Heart right ventricle (tissue), 16 donors: ENCODE measurements at regions not wholly inside any gene's neighbourhood (a gene's known extent, or its start where the extent isn't known, plus 50 kb on each side); places are given as distances from the start of the nearest gene placed in this dataset.

Experiments
- ATAC-seq, 8 donors: fragments of 200-7000 bp; cut with Tn5 transposase; one replicate each; pipeline ENCODE4 v1.9.1; 2020; ENCODE audit warnings: mild to moderate bottlenecking in 8 of 8, moderate library complexity in 8 of 8, moderate number of reproducible peaks in 1 of 8
- DNase-seq, 2 donors: peaks; one replicate each; pipeline ENCODE4 v3.0.0-alpha.2; 2020
- H3K27ac ChIP-seq, 10 donors: fragments of 200-600 bp; sonication (generic) in 2 of 10; one replicate each; pipeline versions ENCODE4 v1.5.0 to v1.8.0; 2020 to 2022; ENCODE audit warnings: mild to moderate bottlenecking in 3 of 10
- H3K27me3 ChIP-seq, 7 donors: fragments of 200-600 bp; one replicate each; pipeline ENCODE4 v1.8.0; 2021 to 2022; ENCODE audit warnings: mild to moderate bottlenecking in 2 of 7
- H3K36me3 ChIP-seq, 9 donors: fragments of 200-600 bp; sonication (generic) in 1 of 9; one replicate each; pipeline versions ENCODE4 v1.5.0 to v1.8.0; 2020 to 2022; ENCODE audit warnings: mild to moderate bottlenecking in 2 of 9
- H3K4me1 ChIP-seq, 9 donors: fragments of 200-600 bp; sonication (generic) in 1 of 9; one replicate each; pipeline versions ENCODE4 v1.5.0 to v1.8.0; 2020 to 2022; ENCODE audit warnings: mild to moderate bottlenecking in 4 of 9
- H3K4me3 ChIP-seq, 10 donors: fragments of 200-600 bp; sonication (generic) in 2 of 10; one replicate each; pipeline versions ENCODE4 v1.5.0 to v1.8.0; 2020 to 2022; ENCODE audit warnings: mild to moderate bottlenecking in 7 of 10, moderate library complexity in 2 of 10
- H3K9me3 ChIP-seq, 11 donors: fragments of 200-600 bp in 10 of 11; sonication (generic) in 2 of 11; one replicate each; pipeline versions ENCODE4 v1.5.0 to v1.8.0; 2013 to 2022; ENCODE audit warnings: mild to moderate bottlenecking in 2 of 11, control low read depth in 1 of 11, moderate library complexity in 1 of 11
- CTCF ChIP-seq, 9 donors: fragments of 200-600 bp; sonication (generic) in 2 of 9; IDR thresholded peaks; one replicate each; pipeline versions ENCODE4 v1.5.0 to v1.8.0; 2021 to 2022; ENCODE audit warnings: antibody characterized with exemption in 9 of 9, mild to moderate bottlenecking in 5 of 9, moderate library complexity in 1 of 9
- WGBS, 2 donors: extraction: QIAGEN DNeasy Blood & Tissue Kit; methylation state at CpG; one replicate each; pipeline ENCODE4 v1.1.7; 2013; ENCODE audit warnings: inconsistent platforms in 1 of 2; 5-methylcytosine and 5-hydroxymethylcytosine counted together
- intact Hi-C, 10 donors: fragments of 100-400 bp; cut with DNase I; formaldehyde crosslinking; loops; one replicate each; pipeline versions ENCODE4 v1.11.1 to v1.14.2; 2022
- donor health status: Arrhythmogenic right ventricular cardiomyopathy.
- donor health status: ischemic (EF 13 %, LVEDD 7.1; RV severe dilation, severe dysfunction).
- donor health status: healthy with polysubstance abuse.
- donor health status: DM: no; HTN: yes; CAD: no.
- donor health status: DM: no; HTN: no; CAD: no.
- donor health status: ischemic (EF 25% LVEDD 6.9; RV normal size, moderate dysfunction).
- donor health status: ischemic (EF 25% LVEDD 5.7; RV mildly dilated, moderate dysfunction).
- donor health status: healthy.
- donor health status: DM: yes; HTN: yes; CAD: no.
- donor health status: Ischemic cardiomyopathy.
- donor health status: ischemic (EF 35%, LVEDD 5.7; RV mildly dilated, moderate dysfunction).
- donor health status: nonischemic (EF 11% LVEDD 7.7; RV severe dilation, severe dysfunction).
- donor health status: DM: yes; HTN: yes; CAD: no.
- donor health status: PGD.
- donor health status: ischemic (EF 29% LVEDD 5.4; RV normal size, mild dysfunction).
- donor health status: nonischemic (EF 23%, LVEDD 6.1; RV moderate dilation, normal function).

GRCh38 chr9:13524245-13524644 lies 244.8 kb upstream of the MPDZ start:
- ATAC-seq = no peak
- no peak overlapping the region for H3K4me3 ChIP-seq
- H3K27me3 ChIP-seq = no peaks in the 10 kb centered on the region
- no peak overlapping the region for H3K27ac ChIP-seq
- no peaks in the 10 kb centered on the region for H3K36me3 ChIP-seq
- H3K9me3 ChIP-seq = peaks cover 0 to 6% (median 0%) of the 10 kb centered on the region in 11 donors
- no peak for TF ChIP-seq CTCF (IDR thresholded peaks at IDR 0.05)
- no peak for DNase-seq
- intact Hi-C loops = loop anchor here in 1 of 10 donors (10.0 kb wide), 1 partner anchor 51 kb away; no protein-coding TSS in a partner anchor
- peaks cover 0 to 25% (median 0%) of the 10 kb centered on the region in 9 donors for H3K4me1 ChIP-seq
- 89 to 93% methylated on average over 9 of the region's 9 CpGs for WGBS, 2 donors

- Histone ChIP-seq H3K27ac (peak overlapping the region in 3 of 10 donors; percentile 13 to 67 (median 32)), H3K4me3 (no peak overlapping the region), H3K27me3 (no peaks in the 10 kb centered on the region), H3K4me1 (peaks cover 0 to 21% (median 0%) of the 10 kb centered on the region in 9 donors), H3K9me3 (peaks cover 0 to 3% (median 0%) of the 10 kb centered on the region in 11 donors), H3K36me3 (no peaks in the 10 kb centered on the region)
- intact Hi-C loops = loop anchor here in 1 of 10 donors (10.0 kb wide), 1 partner anchor 55 kb away; no protein-coding TSS in a partner anchor
- peak in 1 of 8 donors; percentile 53 for ATAC-seq
- no peak for DNase-seq
- TF ChIP-seq CTCF (IDR thresholded peaks at IDR 0.05) = no peak
- 68 to 86% methylated on average over 2 of the region's 2 CpGs for WGBS, 2 donors
These were observed 240.6 kb upstream of the MPDZ start for GRCh38 chr9:13520069-13520468.

- no peak overlapping the region for H3K4me3 ChIP-seq
- peak overlapping the region; percentile 14 to 82 (median 68) for H3K27ac ChIP-seq
- peaks cover 3 to 25% (median 9%) of the 10 kb centered on the region in 9 donors for H3K4me1 ChIP-seq
- no peaks in the 10 kb centered on the region for H3K27me3 ChIP-seq
- TF ChIP-seq CTCF (IDR thresholded peaks at IDR 0.05) = no peak
- H3K9me3 ChIP-seq = peaks cover 0 to 3% (median 0%) of the 10 kb centered on the region in 11 donors
- intact Hi-C loops = no loop called here
- no peaks in the 10 kb centered on the region for H3K36me3 ChIP-seq
- DNase-seq = peak; percentile 6 to 17
- peak; percentile 34 to 73 (median 58) for ATAC-seq
- WGBS, 2 donors = 64 to 69% methylated on average over 16 of the region's 16 CpGs
These were observed 234.4 kb upstream of the MPDZ start for GRCh38 chr9:13513716-13514444.

- TF ChIP-seq CTCF (IDR thresholded peaks at IDR 0.05) = peak in 1 of 9 donors; percentile 5
- no peak overlapping the region for H3K4me3 ChIP-seq
- H3K27ac ChIP-seq = peak overlapping the region; percentile 14 to 82 (median 68)
- no peaks in the 10 kb centered on the region for H3K36me3 ChIP-seq
- H3K9me3 ChIP-seq = peaks cover 0 to 3% (median 0%) of the 10 kb centered on the region in 11 donors
- H3K27me3 ChIP-seq = no peaks in the 10 kb centered on the region
- ATAC-seq = peak in 7 of 8 donors; percentile 37 to 84 (median 63)
- WGBS, 2 donors = 40 to 61% methylated on average over 6 of the region's 6 CpGs
- DNase-seq = peak in 1 of 2 donors; percentile 25
- intact Hi-C loops = no loop called here
- H3K4me1 ChIP-seq = peaks cover 3 to 25% (median 9%) of the 10 kb centered on the region in 9 donors
These were observed 233.8 kb upstream of the MPDZ start for GRCh38 chr9:13513286-13513685.
